ENCODE measurements at regions not wholly inside any gene's neighbourhood (a gene's known extent, or its start where the extent isn't known, plus 50 kb on each side); places are given as distances from the start of the nearest gene placed in this dataset.

- ATAC-seq (no peak), DNase-seq (no peak)
- Histone ChIP-seq H3K27ac (no peak overlapping the region), H3K4me3 (no peak overlapping the region), H3K36me3 (no peaks in the 10 kb centered on the region), H3K4me1 (no peaks in the 10 kb centered on the region), H3K27me3 (no peaks in the 10 kb centered on the region), H3K9me3 (no peaks in the 10 kb centered on the region)
- TF ChIP-seq, protein P1, sequence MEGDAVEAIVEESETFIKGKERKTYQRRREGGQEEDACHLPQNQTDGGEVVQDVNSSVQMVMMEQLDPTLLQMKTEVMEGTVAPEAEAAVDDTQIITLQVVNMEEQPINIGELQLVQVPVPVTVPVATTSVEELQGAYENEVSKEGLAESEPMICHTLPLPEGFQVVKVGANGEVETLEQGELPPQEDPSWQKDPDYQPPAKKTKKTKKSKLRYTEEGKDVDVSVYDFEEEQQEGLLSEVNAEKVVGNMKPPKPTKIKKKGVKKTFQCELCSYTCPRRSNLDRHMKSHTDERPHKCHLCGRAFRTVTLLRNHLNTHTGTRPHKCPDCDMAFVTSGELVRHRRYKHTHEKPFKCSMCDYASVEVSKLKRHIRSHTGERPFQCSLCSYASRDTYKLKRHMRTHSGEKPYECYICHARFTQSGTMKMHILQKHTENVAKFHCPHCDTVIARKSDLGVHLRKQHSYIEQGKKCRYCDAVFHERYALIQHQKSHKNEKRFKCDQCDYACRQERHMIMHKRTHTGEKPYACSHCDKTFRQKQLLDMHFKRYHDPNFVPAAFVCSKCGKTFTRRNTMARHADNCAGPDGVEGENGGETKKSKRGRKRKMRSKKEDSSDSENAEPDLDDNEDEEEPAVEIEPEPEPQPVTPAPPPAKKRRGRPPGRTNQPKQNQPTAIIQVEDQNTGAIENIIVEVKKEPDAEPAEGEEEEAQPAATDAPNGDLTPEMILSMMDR (IDR thresholded peaks at IDR 0.05 in 4 of 5, conservative IDR thresholded peaks at IDR 0.05 in 1 of 5), result no peak
- no peak for TF ChIP-seq POLR2A (IDR thresholded peaks at IDR 0.05)
- intact Hi-C loops (cut with DNase I; ENCODE audit: low total_unique reads), result no loop called here
- in situ Hi-C loops (cut with MboI; ENCODE audit: low sequenced_read_pairs in 4 of 4), result no loop called here
Measured at GRCh38 chr13:63149375-63149774, 1733.7 kb upstream of the PCDH20 start.

- TF ChIP-seq POLR2A (IDR thresholded peaks at IDR 0.05), result no peak
- TF ChIP-seq, protein P1 (IDR thresholded peaks at IDR 0.05 in 4 of 5, conservative IDR thresholded peaks at IDR 0.05 in 1 of 5), result no peak
- DNase-seq (no peak), ATAC-seq (no peak)
- H3K4me3 ChIP-seq, result no peak overlapping the region
- H3K4me1 ChIP-seq, result no peaks in the 10 kb centered on the region
- no peaks in the 10 kb centered on the region for H3K27me3 ChIP-seq
- H3K9me3 ChIP-seq, result no peaks in the 10 kb centered on the region
- H3K27ac ChIP-seq, result no peak overlapping the region
- no peaks in the 10 kb centered on the region for H3K36me3 ChIP-seq
- in situ Hi-C loops (cut with MboI; ENCODE audit: low sequenced_read_pairs in 4 of 4) (no loop called here), intact Hi-C loops (cut with DNase I; ENCODE audit: low total_unique reads) (no loop called here)
Measured at GRCh38 chr13:63139277-63139676, 1723.6 kb upstream of the PCDH20 start.

- intact Hi-C loops (cut with DNase I; ENCODE audit: low total_unique reads) (no loop called here), in situ Hi-C loops (cut with MboI; ENCODE audit: low sequenced_read_pairs in 4 of 4) (no loop called here)
- no peaks in the 10 kb centered on the region for H3K4me1 ChIP-seq
- TF ChIP-seq, protein P1 (IDR thresholded peaks at IDR 0.05 in 4 of 5, conservative IDR thresholded peaks at IDR 0.05 in 1 of 5), result no peak
- TF ChIP-seq POLR2A (IDR thresholded peaks at IDR 0.05), result no peak
- H3K4me3 ChIP-seq, result no peak overlapping the region
- H3K9me3 ChIP-seq, result no peaks in the 10 kb centered on the region
- H3K27me3 ChIP-seq, result no peaks in the 10 kb centered on the region
- H3K36me3 ChIP-seq, result no peaks in the 10 kb centered on the region
- ATAC-seq (no peak), DNase-seq (no peak)
- H3K27ac ChIP-seq, result no peak overlapping the region
Measured at GRCh38 chr13:63129995-63130394, 1714.3 kb upstream of the PCDH20 start.

DNA sequence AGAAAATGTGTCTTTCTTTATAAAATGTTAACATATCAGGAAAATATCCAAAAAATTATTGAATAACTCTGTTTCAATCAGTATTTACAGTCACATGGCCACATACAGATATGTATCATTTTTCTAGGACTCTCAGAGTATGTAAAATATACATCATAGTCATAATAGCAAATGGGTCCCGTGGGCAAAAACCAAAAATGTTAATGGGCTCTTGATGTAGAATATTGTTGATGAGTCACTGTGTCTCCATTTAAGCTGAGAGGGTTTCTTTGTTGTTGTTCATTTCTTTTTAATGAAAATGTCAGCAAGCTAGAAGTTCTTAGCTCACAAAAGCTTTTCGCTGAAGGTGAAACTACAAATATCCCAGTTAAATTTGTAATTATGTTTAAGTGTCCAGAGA, 1713.1 kb upstream of the PCDH20 start:
- in situ Hi-C loops (cut with MboI; ENCODE audit: low sequenced_read_pairs in 4 of 4) (no loop called here), intact Hi-C loops (cut with DNase I; ENCODE audit: low total_unique reads) (no loop called here)
- Histone ChIP-seq H3K4me3 (no peak overlapping the region), H3K27ac (no peak overlapping the region), H3K27me3 (no peaks in the 10 kb centered on the region), H3K4me1 (no peaks in the 10 kb centered on the region), H3K36me3 (no peaks in the 10 kb centered on the region), H3K9me3 (no peaks in the 10 kb centered on the region)
- ATAC-seq, result no peak
- DNase-seq, result no peak
- TF ChIP-seq POLR2A (IDR thresholded peaks at IDR 0.05), result no peak
- TF ChIP-seq, protein P1 (IDR thresholded peaks at IDR 0.05 in 4 of 5, conservative IDR thresholded peaks at IDR 0.05 in 1 of 5), result no peak

DNA sequence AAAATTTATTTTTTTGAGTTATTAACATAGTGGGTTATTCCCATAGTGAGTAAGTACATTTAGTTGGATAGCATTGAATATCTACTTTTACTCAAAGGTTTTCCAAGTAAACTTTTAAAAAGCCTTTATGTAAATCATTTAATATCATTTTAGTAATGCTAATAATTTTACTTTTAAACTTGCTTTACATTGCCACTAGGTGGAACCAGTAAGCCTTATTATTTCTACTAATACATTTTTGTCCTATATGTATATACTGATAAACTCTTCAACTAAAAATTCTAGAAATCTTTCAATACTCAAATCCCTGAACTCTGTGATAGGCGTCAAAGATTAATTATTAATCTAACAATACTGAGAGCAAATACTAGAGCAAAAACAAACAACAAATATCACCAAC, 1709.2 kb upstream of the PCDH20 start:
- DNase-seq (no peak), ATAC-seq (no peak)
- Histone ChIP-seq H3K27ac (no peak overlapping the region), H3K36me3 (no peaks in the 10 kb centered on the region), H3K9me3 (no peaks in the 10 kb centered on the region), H3K4me3 (no peak overlapping the region), H3K27me3 (no peaks in the 10 kb centered on the region), H3K4me1 (no peaks in the 10 kb centered on the region)
- in situ Hi-C loops (cut with MboI; ENCODE audit: low sequenced_read_pairs in 4 of 4) (no loop called here), intact Hi-C loops (cut with DNase I; ENCODE audit: low total_unique reads) (no loop called here)
- TF ChIP-seq, protein P1 (IDR thresholded peaks at IDR 0.05 in 4 of 5, conservative IDR thresholded peaks at IDR 0.05 in 1 of 5), result no peak
- no peak for TF ChIP-seq POLR2A (IDR thresholded peaks at IDR 0.05)

Data from gastrocnemius medialis (tissue), 4 donors.